ENCODE measurements at regions not wholly inside any gene's neighbourhood (a gene's known extent, or its start where the extent isn't known, plus 50 kb on each side); places are given as distances from the start of the nearest gene placed in this dataset.

DNA sequence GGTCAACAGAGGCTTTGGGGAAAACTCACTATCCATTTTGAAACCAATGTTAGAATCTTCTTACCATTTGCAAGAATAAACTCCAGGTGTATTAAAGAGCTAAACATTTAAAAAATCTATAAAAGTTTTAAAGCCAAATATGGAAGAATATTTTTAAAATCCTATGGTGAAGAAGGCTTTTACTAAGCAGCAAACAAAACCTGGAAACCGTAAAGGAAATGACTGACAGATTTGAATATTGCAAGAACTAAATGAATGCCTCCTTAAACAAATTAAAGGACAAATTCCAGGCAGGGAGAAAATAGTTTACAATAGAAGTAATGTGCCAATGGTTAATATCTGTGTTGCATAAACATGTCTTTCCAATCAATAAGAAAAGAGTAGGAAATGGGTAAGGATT, 68.1 kb downstream of the KLF15 start:
- TF ChIP-seq, protein P1, sequence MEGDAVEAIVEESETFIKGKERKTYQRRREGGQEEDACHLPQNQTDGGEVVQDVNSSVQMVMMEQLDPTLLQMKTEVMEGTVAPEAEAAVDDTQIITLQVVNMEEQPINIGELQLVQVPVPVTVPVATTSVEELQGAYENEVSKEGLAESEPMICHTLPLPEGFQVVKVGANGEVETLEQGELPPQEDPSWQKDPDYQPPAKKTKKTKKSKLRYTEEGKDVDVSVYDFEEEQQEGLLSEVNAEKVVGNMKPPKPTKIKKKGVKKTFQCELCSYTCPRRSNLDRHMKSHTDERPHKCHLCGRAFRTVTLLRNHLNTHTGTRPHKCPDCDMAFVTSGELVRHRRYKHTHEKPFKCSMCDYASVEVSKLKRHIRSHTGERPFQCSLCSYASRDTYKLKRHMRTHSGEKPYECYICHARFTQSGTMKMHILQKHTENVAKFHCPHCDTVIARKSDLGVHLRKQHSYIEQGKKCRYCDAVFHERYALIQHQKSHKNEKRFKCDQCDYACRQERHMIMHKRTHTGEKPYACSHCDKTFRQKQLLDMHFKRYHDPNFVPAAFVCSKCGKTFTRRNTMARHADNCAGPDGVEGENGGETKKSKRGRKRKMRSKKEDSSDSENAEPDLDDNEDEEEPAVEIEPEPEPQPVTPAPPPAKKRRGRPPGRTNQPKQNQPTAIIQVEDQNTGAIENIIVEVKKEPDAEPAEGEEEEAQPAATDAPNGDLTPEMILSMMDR (IDR thresholded peaks at IDR 0.05): no peak
- TF ChIP-seq EZH2 (IDR thresholded peaks at IDR 0.05): no peak
